Muscle layer of colon (tissue), 2 donors: ENCODE measurements at regions not wholly inside any gene's neighbourhood (a gene's known extent, or its start where the extent isn't known, plus 50 kb on each side); places are given as distances from the start of the nearest gene placed in this dataset.
"Not testable (repeated sequence)": the region's sequence is repeated elsewhere in the genome, so short reads cannot be mapped to it uniquely, and the experiment has no call there.

Experiments
- H3K27ac ChIP-seq: one replicate; pipeline ENCODE4 v1.7.0; 2013; ENCODE audit warnings: low read depth, mild to moderate bottlenecking, low read length, moderate library complexity
- H3K27me3 ChIP-seq, 2 donors: one replicate each; pipeline ENCODE4 v1.7.0; 2013; ENCODE audit warnings: low read length in 2 of 2, mild to moderate bottlenecking in 2 of 2; ENCODE audit not compliant: insufficient read depth in 2 of 2, control insufficient read depth in 1 of 2
- H3K36me3 ChIP-seq: one replicate; pipeline ENCODE4 v1.7.0; 2013; ENCODE audit warnings: mild to moderate bottlenecking, low read length; ENCODE audit not compliant: insufficient read depth
- H3K4me1 ChIP-seq: one replicate; pipeline ENCODE4 v1.7.0; 2013; ENCODE audit warnings: mild to moderate bottlenecking, low read length; ENCODE audit not compliant: insufficient read depth
- H3K4me3 ChIP-seq, 2 donors: one replicate each; pipeline ENCODE4 v1.7.0; 2013; ENCODE audit warnings: low read length in 2 of 2, low read depth in 1 of 2, mild to moderate bottlenecking in 1 of 2, moderate library complexity in 1 of 2
- H3K9ac ChIP-seq: one replicate; pipeline ENCODE4 v1.7.0; 2013; ENCODE audit warnings: low read length
- H3K9me3 ChIP-seq: one replicate; pipeline ENCODE4 v1.7.0; 2013; ENCODE audit warnings: mild to moderate bottlenecking, low read length
- donor health status: abdominal sarcoma.
- donor health status: Adenocarcinoma of cecum.

DNA sequence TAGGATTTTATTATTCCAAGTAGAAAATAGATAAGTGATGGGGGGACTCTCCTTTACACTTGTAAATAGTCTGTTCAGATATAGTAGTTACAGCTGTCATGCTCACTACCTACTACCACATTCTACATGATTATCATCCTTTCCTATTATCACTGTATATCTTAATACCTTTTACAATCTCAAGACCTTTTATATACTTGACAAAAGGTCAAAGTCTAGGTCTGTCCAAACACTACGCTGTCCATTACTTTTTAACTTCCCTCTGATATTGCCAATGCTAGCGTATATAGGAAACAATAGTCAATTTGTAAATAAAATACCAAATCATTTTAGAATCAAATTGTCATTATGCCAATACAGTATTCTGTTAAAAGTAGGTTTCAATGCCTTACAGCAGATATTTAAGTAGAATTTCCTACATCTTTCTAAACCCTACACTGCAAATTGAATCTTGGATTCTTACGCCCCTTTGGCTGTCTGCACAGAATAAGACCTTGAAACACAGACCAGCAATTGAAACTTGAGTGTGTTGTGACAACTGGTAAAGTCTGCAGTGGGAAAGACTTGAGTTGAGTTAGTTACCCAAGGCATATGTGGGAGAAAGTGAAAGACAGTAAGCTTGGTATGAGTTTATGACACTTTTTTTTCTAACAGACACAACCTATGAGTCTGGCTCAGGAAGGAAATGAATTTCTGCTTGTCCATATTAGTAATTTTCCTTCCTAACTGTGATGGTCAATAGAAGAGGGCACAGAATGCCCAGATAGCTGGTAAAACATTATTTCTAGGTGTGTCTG, 827.6 kb upstream of the ACO1 start:
- Histone ChIP-seq H3K4me3 (no peak overlapping the region), H3K9me3 (no peaks in the 10 kb centered on the region), H3K9ac (no peak overlapping the region), H3K27ac (no peak overlapping the region), H3K27me3 (no peaks in the 10 kb centered on the region), H3K4me1 (no peaks in the 10 kb centered on the region), H3K36me3 (no peaks in the 10 kb centered on the region)

DNA sequence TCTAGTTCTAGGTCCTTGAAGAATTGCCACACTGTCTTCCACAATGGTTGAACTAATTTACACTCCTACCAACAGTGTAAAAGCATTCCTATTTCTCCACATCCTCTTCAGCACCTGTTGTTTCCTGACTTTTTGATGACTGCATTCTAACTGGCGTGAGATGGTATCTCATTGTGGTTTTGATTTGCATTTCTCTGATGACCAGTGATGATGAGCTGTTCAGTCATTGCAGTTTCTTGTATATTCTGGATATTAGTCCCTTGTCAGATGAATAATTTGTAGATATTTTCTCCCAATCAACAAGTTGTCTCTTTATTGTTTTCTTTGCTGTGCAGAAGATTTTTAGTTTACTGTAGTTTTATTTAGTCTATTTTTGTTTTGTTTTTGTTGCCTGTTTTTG, 812.3 kb upstream of the ACO1 start:
- H3K9me3 ChIP-seq, H3K27ac ChIP-seq, H3K4me1 ChIP-seq, H3K4me3 ChIP-seq, H3K9ac ChIP-seq, H3K27me3 ChIP-seq, H3K36me3 ChIP-seq: not testable (repeated sequence)

DNA sequence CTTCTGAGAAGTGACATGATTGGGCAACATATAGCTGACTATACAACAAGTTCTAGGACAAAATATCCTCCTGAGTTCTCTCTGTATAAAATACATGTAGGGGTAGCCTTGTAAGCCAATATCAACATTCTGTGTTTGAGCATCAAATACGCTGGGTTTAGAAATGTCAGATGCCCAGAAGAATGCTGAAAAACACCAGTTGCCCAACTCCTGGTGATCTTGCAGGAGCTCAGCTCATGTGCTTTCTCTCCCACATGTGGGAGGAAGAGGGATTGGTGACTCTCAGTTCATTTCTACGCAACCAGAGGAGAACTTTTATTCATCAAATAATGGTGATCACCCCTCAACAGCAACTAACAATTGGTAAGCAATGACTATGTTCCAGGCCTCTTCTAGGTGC, 810.9 kb upstream of the ACO1 start:
- no peak overlapping the region for H3K27ac ChIP-seq
- no peaks in the 10 kb centered on the region for H3K36me3 ChIP-seq
- H3K9me3 ChIP-seq: no peaks in the 10 kb centered on the region
- no peak overlapping the region for H3K4me3 ChIP-seq
- H3K27me3 ChIP-seq: no peaks in the 10 kb centered on the region
- no peak overlapping the region for H3K9ac ChIP-seq
- no peaks in the 10 kb centered on the region for H3K4me1 ChIP-seq

DNA sequence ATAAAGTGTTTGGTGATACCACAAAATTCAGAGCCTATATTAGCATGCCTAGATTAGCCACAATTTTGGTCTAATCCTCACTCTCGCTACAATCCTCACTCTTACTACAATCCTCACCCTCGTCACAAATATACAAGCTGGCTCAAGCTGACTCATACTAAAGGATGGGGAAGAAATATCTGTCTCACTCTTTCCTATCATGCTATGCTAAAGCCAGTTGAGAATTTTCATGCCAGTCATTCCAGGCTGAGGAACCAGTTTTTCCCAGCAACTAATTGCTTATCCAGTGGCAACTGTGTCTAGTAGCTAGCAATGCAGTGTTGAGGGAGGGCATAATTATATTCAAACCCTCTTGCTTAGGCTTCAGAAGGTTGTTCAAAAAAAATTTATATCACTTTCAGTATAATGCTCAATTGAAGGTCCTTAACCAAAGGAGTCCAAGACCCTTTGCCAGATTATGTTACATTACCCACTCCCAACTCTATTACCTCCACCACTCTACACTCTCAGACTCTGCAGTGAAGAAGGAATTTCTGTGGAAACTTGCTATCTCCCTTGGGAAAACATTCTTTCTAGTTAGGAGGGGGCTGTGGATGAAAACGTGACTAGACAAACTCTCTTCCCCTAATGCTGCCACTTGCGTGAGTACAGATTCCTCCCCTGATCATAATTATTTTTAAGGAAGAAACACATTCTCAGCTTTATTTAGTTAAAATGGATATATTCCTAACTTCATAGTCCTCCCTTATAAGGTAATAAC, 810.3 kb upstream of the ACO1 start:
- Histone ChIP-seq H3K9me3 (no peaks in the 10 kb centered on the region), H3K27me3 (no peaks in the 10 kb centered on the region), H3K9ac (no peak overlapping the region), H3K36me3 (no peaks in the 10 kb centered on the region), H3K27ac (no peak overlapping the region), H3K4me1 (no peaks in the 10 kb centered on the region), H3K4me3 (no peak overlapping the region)

DNA sequence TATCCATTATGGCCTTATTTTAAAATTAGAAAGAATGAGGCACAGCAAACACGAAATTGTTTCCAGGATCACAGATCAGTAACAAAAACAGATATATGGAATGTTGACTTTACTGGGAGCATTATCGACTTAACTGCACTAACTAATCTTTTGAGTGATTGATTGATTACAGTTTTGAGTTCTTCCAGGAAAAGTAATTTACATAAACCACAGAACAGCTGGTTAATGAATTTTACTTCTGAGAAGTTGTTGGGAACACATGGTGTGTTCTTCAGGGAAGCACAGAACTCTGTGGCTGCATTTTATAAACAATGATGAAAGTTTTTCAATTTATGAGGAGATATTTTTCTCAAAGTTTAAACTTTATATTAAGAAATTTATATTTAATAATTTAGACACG, 802.4 kb upstream of the ACO1 start:
- Histone ChIP-seq H3K9me3 (no peaks in the 10 kb centered on the region), H3K36me3 (no peaks in the 10 kb centered on the region)

DNA sequence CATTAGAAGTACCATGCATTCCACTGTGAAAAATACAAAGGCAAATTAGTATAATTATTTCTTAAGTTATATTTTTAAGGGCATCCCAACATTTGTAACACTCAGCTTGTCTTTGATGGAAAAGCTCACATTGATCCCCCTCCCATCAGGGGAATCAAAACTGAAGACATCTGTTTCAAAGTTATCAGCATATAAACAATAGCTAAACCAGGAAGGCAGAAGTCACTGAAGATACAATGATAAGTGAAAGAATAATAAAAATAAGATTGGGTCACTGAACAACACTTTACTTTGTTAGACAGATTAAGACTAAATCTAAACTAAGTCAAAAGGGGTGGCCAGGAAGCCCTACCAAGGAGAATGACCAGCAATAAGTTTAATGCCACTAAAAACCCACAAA, 801.9 kb upstream of the ACO1 start:
- Histone ChIP-seq H3K27me3 (no peaks in the 10 kb centered on the region), H3K27ac (no peak overlapping the region), H3K4me1 (no peaks in the 10 kb centered on the region)

More for the DNA sequence above, 802.4 kb upstream of the ACO1 start:
- Histone ChIP-seq H3K9ac (no peak overlapping the region), H3K27me3 (no peaks in the 10 kb centered on the region), H3K4me3 (no peak overlapping the region), H3K4me1 (no peaks in the 10 kb centered on the region), H3K27ac (no peak overlapping the region)

DNA sequence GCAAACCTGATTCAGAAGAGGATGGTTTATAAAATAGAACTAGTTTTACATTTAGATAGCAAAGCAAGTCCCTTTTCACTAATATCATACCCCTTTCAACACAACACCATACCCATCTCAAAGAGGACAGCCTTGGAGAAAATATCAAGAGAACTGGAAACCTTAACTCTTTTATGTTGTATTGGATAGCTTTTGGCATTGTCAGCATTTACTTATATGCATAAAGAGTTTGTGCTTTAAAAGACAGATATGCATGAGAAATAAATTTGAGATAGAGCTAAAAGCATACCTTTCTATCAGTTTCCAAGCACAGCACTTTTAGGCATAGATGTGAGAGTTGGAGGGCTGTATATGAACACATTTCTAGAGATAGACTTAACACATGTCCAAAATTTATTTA, 799.3 kb upstream of the ACO1 start:
- no peak overlapping the region for H3K9ac ChIP-seq
- H3K9me3 ChIP-seq: no peaks in the 10 kb centered on the region
- no peaks in the 10 kb centered on the region for H3K27me3 ChIP-seq
- no peaks in the 10 kb centered on the region for H3K36me3 ChIP-seq
- no peak overlapping the region for H3K27ac ChIP-seq
- no peaks in the 10 kb centered on the region for H3K4me1 ChIP-seq
- H3K4me3 ChIP-seq: no peak overlapping the region

More for the DNA sequence above, 801.9 kb upstream of the ACO1 start:
- Histone ChIP-seq H3K9me3 (no peaks in the 10 kb centered on the region), H3K4me3 (no peak overlapping the region), H3K36me3 (no peaks in the 10 kb centered on the region), H3K9ac (no peak overlapping the region)

DNA sequence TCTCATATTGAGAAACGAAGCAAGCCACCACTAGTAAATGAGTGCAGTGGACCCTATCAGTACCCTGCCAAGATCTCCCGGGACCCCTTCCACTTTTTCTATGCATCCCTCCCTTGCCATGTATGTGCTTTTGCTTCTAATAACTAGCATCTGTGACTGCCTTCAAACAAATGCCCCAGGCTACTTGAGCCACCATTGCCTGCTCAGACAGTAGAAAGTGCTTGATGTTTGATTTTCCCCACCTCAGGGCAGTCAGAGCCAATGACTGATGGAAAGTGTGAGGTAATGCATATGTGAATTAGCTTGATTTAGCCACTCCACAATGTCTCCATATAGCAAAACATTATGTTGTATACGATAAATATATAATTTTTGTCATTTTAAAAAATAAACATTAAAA, 797.3 kb upstream of the ACO1 start:
- Histone ChIP-seq H3K36me3 (no peaks in the 10 kb centered on the region), H3K9me3 (no peaks in the 10 kb centered on the region), H3K27ac (no peak overlapping the region), H3K4me1 (no peaks in the 10 kb centered on the region), H3K27me3 (no peaks in the 10 kb centered on the region), H3K4me3 (no peak overlapping the region), H3K9ac (no peak overlapping the region)

DNA sequence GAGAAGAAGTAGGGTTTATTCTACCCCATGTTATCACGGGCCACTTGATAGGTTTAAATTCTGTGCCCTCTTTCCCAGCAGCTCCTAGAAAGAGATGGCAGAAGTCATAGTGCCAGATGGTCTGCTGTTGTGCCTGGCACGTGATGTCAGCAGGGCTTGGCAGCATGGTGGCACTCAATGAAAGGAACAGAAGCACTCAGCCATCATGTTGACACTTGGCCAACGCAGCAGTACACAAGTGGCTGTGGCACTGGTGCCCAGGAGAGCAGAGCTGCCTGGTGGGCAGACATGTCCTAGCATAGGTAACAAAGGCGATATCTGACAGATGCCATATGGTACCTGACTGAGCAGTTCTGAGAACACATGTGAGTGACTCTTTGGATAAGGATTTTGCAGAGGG, 796.4 kb upstream of the ACO1 start:
- Histone ChIP-seq H3K9ac (no peak overlapping the region), H3K4me3 (no peak overlapping the region), H3K4me1 (no peaks in the 10 kb centered on the region), H3K27ac (no peak overlapping the region), H3K9me3 (no peaks in the 10 kb centered on the region), H3K27me3 (no peaks in the 10 kb centered on the region), H3K36me3 (no peaks in the 10 kb centered on the region)

DNA sequence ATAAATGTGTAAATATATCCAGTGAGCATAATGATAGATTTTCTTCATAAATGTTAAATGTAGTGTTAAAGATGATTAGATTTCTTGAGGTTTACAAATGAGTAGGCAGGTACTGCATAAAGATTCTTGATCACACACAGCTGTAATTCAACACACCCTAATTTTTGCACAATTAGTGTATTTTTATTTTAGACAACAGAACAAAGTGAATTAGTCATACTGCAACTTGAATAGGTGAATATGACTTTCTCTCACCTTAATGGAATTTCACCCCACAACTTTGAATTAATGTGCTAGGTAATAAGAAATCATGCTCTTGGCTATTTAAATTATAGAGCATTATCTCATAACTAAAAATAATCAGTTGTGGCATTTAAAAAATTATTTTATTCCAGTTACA, 795.7 kb upstream of the ACO1 start:
- Histone ChIP-seq H3K9ac (no peak overlapping the region), H3K27me3 (no peaks in the 10 kb centered on the region), H3K27ac (no peak overlapping the region), H3K36me3 (no peaks in the 10 kb centered on the region), H3K9me3 (no peaks in the 10 kb centered on the region), H3K4me1 (no peaks in the 10 kb centered on the region), H3K4me3 (no peak overlapping the region)

DNA sequence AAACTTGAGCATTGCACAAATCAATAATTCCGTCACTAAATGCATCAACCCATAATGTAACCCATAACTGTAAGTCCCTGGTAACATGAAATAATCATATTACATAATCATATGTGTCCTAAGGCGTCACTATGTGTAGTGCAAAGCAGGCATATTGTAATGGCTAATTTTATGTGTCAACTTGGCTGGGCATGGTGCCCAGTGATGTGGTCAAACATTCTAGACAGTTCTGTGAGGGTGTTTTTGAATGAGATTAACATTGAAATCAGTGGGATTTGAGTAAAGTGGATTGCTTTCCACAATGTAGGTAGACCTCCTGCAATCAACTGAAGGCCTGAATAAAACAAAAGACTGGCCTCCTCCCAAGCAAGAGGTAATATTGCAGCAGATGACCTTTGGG, 794.4 kb upstream of the ACO1 start:
- Histone ChIP-seq H3K9me3 (no peaks in the 10 kb centered on the region), H3K4me3 (no peak overlapping the region), H3K36me3 (no peaks in the 10 kb centered on the region), H3K4me1 (no peaks in the 10 kb centered on the region), H3K27me3 (no peaks in the 10 kb centered on the region), H3K27ac (no peak overlapping the region), H3K9ac (no peak overlapping the region)

DNA sequence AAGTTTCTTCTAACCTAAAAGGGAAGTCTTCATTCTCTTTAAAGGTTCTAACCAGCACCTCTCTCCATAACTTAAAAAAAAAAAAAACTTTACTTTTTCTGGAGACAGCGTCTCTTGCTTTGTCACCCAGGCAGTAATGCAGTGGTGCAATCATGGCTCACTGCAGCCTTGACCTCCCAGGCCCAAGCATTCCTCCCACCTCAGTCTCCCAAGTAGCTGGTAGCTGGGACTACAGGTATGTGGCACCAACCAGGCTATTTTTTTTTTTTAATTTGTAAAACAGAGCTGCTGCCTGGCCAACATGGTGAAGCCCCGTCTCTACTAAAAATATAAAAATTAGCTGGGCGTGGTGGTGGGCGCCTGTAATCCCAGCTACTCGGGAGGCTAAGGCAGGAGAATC, 787.4 kb upstream of the ACO1 start:
- H3K9me3 ChIP-seq, H3K9ac ChIP-seq, H3K4me3 ChIP-seq, H3K27ac ChIP-seq, H3K36me3 ChIP-seq, H3K4me1 ChIP-seq, H3K27me3 ChIP-seq: not testable (repeated sequence)
